GM21360 (cell line): ENCODE measurements at regions not wholly inside any gene's neighbourhood (a gene's known extent, or its start where the extent isn't known, plus 50 kb on each side); places are given as distances from the start of the nearest gene placed in this dataset.

ENCODE experiments used
- ATAC-seq: cut with Tn5 transposase; IDR thresholded peaks from one replicate; pipeline ENCODE4 v1.9.1; 2021; ENCODE audit warnings: mild to moderate bottlenecking, moderate library complexity; ENCODE audit not compliant: unreplicated experiment

DNA sequence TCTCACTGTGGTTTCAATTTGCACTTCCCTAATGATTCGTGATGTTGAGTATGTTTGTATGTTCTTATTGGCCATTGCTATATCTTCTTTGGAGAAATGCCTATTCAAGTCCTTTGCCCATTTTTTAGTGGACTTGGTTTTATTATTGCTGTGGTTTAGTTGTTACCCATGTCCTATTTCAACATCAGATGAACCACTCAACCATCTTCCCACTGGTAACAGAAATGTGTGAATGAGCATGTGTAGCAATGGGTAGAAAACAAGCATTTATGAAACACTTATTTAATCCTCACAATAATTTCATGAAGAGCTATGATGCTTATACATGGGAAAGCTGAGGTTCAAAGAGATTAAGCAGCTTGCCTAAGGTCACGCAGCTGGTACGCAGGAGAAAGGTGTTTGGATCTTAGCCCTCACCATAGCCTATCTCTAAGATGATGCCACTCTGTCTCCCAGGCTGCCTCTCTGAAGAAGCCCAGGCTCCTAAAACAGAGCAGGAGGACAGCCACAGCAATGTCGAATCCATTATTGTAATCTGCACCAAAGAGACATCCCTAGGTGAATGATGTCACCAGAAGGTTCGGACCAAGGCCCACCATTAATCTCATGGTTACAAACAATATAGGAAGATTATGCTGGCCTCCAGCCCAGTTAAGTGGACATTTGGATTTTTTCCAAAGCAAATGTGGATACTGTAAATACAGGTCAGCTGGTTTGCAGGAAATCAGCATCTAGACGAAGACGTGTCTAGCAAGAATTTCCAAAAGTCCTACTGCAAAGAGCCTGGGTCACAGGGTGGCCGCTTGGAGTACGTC, 447.6 kb upstream of the ZMIZ1 start:
- no peak for ATAC-seq

DNA sequence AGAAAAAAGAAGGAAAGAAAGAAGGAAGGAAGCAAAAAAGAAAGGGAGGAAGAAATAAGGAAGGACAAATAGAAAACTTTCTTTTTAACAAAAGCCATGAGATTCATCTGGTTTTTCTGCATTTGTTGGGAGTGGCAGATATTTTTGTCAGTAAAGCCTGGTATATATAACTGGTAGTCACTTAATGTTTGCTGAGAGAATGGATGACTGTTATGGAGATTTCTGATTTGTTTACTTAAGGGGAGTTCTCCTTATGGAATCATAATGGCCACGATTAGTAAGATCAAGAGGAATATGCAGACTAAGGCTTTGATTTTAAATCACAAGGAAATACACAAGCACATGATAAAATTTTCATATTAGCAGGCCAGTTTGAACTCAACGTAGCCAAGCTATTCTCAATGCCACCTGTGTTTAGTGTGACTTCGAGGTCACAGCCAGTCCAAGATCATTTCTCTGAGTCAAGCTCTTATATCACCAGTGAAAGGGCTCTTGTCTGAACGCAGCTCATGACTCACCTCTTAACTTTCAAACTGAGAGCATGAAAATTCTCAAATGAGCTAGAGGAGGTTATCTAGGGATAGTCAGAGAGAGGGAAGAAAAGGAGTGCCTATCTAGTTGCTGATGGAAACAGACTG, 445.1 kb upstream of the ZMIZ1 start:
- no peak for ATAC-seq

DNA sequence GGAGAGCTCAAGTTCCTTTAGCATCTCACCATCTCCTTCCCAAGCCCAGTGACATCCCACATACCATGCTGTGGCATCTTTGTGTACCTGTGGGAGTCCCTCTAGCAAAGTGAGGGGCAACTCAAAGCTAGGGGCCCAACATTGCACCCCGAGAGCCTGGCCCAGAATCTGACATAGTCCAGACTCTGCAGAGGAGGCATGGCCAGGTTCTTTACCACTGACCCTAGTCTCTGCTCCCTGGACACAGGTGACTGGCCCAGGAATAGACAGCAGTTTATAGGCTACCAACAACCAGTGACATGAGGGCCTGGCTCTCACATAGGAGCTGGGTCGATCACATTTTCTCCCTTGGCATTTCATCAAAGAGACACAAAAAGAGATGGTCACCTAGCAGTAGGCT, 444.0 kb upstream of the ZMIZ1 start:
- ATAC-seq: no peak

DNA sequence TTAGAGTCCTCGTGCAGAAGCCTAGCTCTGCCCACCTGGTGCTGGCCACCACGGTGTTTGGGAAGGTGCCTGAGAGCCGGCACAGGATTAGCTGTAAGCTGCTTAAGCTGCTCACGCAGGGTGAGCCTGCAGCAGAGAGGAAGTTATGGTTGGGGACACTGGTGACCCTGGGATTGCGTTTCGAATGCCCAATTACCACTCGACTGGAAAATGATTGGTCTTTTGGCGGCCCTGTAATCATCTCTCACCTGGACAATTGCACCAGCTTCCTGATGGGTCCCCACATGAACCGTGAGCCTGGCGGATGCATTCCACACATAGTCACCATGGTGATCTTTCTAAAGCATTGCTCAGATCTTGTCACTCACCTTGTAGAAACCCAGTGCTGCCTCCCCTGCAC, 442.3 kb upstream of the ZMIZ1 start:
- ATAC-seq: no peak

DNA sequence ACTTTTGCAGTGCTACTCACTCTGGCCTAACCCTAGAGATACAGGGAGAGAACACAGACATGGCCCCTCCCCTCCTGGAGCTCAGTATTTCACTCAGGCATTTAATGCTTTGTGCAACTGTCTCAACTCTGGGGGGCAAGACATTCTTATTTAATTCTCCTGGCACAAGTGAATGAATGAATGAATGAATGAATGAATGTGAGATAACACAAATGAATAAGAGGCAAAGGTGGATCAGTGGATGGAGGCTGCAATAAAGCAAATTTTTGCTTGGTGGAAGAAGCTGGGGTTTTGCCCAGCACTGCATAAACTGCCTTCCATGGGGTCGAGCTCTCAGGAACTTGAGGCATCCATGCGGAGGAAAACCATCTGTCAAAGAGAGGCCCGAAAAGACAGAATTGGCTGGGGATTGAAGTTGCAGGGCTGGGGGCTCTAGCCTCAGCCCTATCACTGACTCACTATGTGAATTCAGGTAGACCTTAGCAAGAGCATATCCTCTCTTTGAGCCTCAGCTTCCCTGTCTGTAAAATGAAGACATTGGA, 441.4 kb upstream of the ZMIZ1 start:
- ATAC-seq: no peak

DNA sequence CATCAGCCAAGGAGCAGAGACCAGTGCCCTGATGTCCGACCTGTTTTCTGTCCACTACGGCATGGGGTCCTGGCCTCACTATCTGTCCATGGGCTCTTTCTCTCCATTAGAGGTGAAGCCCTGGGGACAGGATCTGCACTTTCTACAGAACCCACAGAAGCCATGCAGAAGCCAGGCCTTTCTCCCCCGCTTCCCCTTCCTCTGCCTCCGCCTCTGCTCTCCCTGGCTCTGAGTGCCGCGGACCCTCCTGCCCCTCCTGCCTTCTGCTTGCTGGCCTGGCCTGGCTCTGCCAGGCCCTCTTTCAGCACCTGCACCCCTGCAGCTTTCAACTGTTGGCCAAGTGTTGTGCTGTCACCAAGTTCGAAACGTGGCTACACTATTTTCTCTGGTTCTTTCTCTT, 439.8 kb upstream of the ZMIZ1 start:
- ATAC-seq: no peak

DNA sequence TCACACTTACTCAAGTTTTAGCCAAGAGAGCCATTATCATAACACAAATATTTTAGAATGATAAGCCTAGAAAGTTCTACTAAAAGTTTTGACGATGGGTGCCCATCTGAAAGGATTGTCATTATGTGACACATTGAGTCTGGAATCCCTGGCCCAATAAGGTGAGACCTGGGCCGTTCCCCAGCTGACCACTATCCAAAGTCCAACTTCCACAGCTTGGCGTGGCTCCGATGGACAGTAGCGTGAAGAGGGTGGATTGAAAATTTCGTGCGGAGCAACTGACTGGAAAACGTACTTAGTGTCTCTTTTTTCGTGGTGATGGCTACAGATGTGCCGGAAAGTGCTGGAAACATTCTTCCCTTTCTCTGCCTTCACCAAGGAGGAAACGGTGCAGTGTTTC, 439.0 kb upstream of the ZMIZ1 start:
- no peak for ATAC-seq

DNA sequence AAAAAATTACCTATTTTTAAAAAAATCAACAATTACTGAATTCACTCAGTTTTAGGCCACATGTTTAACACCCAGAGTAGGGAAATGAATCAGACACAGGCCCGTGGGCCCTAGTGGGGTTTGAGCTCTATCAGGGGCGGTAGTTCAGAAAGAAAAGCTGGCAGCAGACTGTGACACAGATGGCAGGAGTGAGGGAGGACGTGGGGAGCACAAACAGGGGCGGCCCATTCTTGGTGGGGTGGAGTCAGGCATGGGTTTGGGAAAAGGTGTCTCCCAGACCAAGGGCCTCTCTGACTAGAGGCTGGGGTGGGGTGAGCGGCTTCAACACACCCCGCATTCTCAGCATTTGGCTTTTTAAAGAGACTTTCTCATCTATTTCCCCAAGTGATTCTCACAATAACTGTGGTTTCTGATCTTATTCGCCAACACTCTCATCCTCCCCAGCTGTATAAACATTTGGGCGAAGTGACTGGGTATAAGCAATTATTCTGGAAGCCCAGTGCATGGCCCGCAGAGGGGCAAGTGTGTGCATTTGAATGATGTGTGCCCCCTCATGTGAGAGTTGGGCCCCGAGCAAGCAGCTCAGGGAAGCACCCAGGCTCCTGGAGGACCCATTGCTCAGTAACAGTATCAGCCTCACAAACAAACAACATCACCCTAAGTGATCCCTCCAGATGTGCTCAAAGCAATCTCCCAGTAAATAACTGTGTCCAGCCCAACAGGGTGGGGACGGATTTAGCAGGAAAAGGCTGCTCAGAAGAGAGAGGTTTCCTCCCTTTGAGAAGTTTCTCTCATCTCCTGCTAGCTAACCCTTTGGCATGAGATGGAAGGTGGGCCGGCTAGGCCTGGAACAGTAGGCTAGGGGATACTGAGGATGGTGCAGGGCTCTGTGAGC, 437.6 kb upstream of the ZMIZ1 start:
- ATAC-seq: no peak

DNA sequence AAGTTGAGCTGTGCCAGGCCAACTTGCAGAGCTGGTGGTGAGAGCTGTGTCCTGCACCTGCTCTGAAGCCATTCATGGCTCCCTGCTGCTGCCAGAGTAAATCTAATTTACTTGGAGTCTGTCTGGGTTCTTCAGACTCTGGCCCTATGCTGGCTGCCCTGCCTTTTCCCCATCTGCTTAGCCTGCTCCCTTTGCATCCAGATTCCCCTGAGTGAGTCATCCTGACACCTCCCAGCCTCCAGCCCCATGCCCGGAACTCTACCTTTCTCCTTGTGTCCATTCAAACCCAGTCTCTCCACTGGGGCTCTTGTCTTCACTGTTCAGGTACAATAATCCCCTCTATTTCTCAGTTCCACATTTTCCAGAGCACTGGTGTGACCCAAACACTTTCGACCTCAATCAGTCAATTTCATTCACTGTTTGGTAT, 434.4 kb upstream of the ZMIZ1 start:
- no peak for ATAC-seq

DNA sequence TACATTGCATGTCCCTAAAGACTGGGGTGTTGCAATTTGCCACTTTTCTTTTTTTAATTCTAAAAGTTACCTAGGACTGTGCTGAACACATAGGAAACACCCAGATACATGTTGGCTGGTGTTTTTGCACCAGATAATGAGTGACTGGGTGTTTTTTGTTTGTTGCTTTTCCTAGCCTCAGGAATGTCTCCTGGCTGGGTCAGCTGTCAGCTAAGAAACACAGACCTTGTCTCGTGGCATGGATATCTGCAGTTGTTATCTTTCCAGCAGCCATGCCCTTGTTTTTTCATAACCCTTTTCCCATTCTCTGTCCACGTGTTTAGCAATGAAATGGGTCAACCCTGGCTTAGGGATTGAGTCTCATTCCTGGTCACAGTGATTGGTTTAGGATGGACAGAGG, 433.9 kb upstream of the ZMIZ1 start:
- no peak for ATAC-seq

DNA sequence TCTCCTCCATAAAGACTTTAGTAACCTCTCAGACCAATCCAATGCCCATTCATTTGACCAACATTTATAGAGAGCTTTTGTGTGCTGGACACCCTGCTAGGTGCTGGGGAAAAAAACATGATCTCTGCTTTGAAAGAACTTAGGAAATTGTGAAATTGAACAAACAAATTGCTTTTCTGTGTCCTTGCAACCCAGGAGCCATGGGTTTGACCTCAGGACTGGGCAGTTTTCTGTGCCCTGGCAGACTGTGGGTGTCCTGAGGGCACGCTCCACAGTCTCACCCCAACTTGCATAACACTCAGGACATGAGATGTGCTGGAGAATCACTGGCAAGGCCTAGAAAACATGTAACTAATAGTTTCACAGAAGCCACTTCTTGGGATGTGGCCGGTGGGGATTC, 429.1 kb upstream of the ZMIZ1 start:
- no peak for ATAC-seq

DNA sequence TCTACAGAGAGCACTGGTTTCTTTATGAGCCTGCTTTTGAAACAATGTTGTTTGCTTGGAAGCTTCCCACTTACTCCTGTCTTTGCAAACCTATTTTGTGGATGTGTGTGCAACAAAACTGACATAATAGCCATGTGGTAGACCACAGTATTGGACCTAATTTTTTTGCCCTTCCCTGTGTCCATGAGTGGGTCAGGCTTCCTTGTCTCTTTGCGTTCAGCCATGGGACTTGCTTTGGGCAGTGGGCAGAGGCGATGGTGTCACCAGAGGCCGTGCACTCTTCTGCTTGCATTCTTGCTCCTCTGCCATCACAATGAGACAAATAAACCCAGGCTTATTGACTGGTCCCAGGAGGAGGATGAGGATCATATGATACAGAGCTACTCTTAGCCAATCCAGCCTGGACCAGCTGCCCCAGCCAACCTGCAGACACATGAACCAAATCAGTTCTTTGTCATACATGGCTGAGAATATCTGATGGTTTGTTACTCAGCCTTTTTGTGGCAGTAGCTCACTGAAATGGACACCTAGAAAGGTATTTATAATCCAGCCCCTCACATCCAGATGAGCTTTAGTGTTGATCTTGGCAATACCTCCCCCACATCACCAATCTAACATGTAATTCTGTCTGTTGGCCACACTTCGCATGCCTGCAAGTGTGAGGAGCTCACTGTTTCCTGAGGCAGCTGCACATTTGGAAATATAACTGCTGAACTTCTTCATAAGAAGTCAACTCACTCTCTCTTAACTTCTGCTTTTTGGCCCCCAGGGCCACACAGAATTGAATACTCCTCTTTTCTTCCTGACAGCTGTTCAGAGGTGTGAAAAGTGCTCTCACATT, 427.8 kb upstream of the ZMIZ1 start:
- no peak for ATAC-seq

DNA sequence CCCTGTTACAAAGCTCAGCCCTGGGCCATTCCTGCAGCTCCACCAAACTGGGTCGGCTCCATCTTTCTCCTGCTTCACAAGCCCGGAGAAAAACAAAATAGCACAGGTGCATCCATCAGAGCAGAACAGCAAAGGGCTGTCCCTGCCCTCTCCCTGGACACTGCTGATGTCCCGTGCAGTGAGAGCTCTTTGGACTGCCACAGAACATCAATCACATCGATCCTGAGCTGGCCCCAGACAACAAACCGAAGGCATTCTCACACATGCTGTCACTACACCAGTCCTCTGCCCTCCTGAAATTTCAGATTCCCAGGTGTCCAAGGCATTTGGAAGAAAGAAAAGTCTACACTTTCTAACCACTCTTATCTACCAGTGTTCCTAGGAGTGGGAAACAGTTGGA, 427.1 kb upstream of the ZMIZ1 start:
- ATAC-seq: no peak

DNA sequence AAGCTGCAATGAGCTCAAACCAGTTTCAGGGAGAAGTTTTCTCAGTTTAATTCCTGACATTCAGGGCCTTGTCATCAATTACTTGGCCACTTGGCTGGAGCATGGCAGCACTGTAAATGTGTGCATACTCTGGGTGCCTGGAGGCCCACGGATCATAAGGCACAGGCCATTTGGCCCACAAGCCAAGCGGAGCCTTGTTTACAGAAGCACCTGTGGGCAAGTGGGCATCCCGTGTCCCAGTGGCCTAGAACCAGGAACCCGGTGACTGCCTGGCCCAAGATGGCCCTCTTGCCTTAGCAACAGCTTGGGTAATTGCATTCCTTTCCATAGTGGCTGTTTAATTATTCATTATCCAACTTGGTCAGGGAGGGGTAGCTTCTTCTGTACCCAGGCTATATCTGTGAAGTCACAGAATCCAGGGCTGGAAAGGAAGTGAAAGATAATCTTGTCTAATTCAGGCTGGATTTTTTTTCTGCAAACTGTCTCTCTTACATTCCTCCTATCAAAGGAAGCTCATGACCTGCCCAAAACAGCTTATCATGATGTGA, 426.4 kb upstream of the ZMIZ1 start:
- ATAC-seq: no peak

DNA sequence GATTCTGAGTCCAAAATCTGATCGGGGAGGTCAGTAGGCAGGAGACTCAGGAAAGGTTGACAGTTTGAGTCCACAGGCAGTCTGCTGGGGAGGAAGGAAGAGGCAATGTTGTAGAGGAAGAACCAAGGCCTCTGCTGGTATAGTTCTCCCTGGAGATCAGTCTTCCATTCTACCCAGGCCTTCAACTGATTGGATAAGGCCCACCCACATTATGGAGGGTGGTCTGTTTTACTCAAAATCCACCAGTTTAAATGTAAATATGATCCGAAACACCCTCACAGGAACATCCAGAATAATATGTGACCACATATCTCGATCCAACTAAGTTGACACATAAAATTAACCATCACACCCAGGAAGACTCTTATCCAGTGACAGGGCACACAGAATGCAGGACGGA, 425.3 kb upstream of the ZMIZ1 start:
- ATAC-seq: no peak

DNA sequence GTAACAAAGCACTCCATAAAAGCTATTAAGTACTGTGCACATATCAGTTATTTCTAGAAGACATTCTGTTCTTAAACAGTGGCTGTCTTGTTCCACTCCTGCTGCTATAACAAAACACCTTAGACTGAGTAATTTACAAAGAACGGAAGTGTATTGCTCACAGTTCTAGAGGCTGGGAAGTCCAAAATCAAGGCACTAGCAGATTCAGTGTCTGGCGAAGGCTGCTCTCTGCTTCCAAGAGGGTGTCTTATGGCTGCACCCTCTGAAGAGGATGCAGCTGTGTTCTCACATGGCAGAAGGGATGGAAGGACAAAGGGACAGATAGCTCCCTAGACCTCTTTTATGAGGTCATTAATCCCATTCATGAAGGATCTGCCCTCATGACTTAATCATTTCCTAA, 424.2 kb upstream of the ZMIZ1 start:
- ATAC-seq: no peak

DNA sequence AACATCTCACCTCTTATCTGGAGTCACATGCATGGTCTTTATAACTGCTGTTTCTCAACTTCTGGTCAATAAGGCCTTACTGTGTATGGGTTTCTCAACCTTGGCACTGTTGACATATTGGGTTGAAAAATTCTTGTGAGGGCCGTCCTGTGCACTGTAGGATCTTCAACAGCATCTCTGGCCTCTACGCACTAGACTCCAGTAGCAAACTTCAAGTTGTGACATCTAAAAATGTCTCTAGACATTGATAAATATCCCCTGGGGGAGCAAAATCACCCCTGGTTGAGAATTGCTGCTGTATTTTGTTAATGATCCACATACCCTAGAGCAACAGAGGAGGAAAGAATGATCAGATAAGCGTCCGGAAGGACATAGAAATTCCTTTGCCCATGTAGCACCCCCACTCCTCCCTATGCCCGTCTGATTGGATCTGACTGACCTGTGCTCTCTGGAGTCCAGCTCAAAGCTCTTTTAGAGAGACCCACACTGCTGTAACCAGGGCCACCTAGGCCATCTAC, 423.5 kb upstream of the ZMIZ1 start:
- ATAC-seq: no peak

DNA sequence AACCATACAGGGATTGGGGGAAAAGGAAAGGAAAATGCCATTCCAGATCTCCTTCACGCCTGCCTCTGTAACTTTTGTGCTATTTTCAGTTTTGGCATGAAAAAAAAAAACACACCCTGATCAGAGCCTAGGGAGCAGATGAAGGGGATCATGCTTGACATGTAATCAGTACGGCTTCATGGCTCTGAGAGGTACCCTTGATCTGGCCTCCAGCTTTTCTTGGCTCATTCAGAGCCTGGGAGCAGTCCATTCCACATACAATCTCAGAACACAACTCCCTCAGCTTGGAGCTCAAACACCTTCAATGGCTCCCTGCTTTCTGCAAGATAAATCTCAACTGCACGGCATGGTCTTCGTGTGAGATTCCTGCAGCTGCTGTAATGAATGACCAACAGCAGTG, 422.8 kb upstream of the ZMIZ1 start:
- no peak for ATAC-seq

DNA sequence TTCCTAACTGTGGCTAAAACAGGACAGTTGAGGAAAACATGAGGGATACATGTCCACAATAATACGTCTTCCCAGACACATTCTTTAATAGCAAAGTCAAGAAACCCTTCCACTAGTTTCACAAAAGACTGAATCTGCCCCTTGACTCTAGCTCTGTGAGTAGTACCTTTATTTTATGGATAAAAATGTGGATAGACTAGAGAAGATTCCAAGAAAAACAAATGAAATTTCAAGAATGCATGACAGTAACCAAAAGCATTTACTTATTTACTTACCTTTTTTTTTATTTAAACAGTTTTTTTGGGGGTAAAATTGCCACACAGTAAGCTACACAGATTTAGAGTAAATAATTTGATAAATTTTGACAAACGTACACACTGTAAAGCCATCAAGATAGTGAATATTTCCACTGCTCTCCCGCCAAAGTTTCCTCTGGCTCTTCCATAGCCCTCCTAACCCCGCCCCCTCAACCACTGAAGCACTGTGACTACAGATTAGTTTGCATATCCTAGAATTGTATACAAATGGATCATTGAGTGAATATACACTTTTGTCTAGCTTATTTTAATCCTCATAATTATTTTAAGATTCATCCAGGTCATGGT, 420.4 kb upstream of the ZMIZ1 start:
- no peak for ATAC-seq

DNA sequence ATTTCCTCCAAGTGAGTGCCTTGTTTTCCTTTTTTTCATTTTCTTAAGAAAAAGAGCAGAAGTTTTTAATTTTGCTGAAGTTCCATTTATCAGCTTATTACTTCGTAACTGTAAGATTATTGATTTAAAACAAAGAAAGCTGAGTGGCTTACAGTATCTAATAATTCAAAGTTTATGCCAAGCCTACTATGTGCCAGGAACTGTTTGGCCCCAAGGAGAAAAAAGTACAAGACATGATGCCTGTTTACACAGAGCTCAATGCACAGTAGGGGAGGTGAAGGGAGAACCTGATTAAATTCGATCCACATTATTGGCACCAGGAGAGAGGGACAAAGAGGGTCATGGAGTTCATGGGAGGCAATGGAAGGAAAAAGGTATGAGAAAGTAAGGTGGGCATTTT, 419.3 kb upstream of the ZMIZ1 start:
- ATAC-seq: no peak
